ENCODE measurements at regions not wholly inside any gene's neighbourhood (a gene's known extent, or its start where the extent isn't known, plus 50 kb on each side); places are given as distances from the start of the nearest gene placed in this dataset.
"Not testable (repeated sequence)": the region's sequence is repeated elsewhere in the genome, so short reads cannot be mapped to it uniquely, and the experiment has no call there.

DNA sequence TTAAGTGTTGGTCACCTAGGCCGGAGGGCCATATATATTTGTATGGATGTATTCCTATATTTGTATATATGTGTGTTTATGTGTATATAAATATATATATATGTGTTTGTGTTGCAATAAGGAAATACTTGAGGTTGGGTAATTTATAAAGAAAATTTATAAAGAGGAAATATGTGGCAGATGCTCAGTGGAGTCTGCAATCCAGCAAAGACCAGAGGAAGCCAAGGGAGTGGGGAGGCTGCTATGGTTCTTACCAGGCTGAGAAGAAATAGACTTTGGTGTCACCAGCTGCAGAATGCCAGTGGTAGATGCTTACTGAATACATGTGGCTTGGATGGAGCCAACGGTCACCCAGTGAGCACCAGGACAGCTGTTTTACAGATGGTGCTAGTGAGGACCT is 97.4 kb upstream of the ELOVL5 start:
- no peak for DNase-seq (ENCODE audit: low read depth)

- DNase-seq (ENCODE audit: low read depth): peak; percentile 87
Observed at GRCh38 chr6:53441761-53442160, 93.0 kb upstream of the ELOVL5 start.

DNA sequence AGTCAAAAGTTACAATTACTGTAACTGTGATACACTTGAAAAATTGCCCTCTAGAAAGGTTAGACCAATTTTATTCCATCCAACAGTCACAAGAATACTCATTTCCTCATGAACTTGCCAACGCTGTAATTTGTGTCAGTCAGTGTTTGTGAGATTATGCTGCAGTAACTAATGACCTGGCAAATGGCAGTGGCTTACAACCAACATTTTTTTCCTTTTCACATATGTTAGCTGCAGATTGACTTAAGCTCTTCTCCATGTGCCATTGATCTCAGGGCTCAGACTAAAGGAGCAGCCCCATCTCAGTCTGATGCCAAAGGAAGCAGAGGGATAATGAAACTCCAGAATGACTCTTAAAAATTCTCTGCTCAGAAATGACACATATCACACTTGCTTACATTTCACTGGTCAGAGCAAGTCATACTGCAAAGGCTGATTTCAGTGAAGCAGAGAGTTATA is 92.3 kb upstream of the ELOVL5 start:
- no peak for DNase-seq (ENCODE audit: low read depth)

GRCh38 chr6:53440336-53440945 is 91.7 kb upstream of the ELOVL5 start:
- DNase-seq (ENCODE audit: low read depth): no peak

DNA sequence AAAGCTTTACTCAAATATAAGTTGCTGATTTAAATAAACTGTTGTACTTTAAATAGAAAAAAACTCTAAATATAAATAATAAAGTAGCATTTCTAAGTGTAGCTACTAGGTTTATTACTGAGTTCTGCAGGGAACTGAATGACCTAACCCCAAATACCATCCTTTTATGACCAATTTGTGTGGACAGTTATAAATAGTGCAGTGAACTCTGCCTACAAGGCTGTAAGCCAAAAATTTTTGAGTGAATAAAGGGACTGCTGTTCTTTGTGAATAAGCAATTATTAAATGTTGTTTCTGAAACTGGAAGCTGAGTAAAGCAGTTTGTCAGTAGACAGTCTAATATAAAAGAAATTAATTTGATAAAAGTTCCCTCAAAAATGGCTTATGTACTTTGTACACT is 90.8 kb upstream of the ELOVL5 start:
- peak; percentile 72 for DNase-seq (ENCODE audit: low read depth)

DNA sequence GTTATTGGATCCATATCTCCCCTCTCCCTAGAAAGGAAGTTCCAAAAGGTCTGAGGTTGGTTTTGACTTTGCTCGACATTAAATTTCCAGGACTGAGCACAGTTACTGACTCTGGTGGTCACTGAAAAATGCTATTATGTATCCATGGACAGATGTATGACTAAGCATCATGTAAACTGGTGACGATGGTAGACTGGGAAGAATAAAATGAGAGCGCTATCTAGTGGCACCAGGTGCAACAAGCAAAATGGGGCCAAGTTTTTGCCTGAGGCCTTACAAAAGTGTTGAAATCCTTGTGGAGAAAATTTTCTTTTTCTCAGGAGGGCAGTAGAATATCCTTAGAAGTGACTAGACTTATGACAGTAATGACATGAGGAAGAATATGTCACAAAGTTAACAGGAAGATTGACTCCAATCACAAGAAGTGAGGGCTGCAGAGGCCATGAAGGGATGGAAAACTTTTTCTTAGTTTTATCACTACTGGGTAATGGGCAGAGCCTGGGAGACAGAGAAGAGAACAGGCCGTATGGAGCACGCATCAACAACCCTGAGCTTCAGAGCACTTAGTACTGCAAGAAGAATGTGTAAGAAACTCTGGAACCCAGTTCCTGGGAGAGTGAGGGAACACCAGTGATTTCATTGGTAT is 88.9 kb upstream of the ELOVL5 start:
- peak; percentile 94 for DNase-seq (ENCODE audit: low read depth)

DNA sequence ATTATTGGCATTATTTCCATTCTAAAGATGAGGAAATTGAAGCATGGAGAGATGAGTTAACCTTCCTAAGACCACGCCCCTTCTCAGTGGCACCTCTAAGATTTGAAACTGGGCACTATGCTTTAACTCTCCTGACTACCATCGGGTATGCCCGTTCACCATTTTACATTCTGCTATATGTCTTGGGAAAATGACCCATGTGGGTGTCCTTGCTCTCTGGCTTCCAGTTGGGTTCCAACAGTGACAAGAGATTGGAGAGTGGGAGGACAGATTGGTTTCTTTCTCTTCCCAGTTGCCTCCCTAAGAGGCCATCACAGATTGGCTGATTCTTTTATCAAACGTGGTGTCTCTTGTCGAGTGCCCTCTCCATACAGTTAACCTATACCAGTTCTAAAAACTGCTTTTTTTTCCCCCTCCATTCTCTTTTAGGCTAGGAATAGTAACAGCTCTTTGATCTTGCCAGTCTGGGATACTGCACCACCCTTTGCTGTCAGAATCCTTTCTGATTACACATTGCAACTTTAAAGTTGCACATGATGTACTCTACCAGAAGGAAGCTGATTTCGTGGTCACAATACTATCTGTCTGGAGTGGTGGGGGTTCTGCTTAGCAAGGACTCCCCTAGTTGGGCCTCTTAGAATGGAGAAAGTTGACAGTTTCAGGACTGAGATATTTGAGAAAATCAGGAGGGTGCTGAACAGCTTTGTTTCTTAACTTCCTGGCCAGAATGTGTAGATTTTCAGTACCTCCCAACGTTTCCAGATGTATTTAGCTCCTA is 88.0 kb upstream of the ELOVL5 start:
- DNase-seq (ENCODE audit: low read depth): peak; percentile 88

DNA sequence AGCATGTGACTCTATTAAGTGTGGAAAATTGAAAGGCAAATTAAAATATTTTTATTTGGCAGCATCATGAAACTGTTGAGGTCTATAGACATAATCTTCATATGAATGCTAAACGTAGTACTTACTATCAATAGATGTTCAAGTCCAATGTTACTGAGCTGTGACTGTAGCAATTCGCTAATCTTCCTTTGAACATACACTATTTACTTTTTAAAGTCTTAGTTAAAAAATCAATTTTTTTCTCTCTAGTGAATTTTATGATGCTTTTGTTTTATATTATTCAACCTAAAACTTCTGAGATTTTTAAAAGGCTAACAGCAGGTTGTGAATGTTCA is 85.2 kb upstream of the ELOVL5 start:
- DNase-seq (ENCODE audit: low read depth): no peak

GRCh38 chr6:53433261-53433950 is 84.7 kb upstream of the ELOVL5 start:
- DNase-seq (ENCODE audit: low read depth): no peak

DNA sequence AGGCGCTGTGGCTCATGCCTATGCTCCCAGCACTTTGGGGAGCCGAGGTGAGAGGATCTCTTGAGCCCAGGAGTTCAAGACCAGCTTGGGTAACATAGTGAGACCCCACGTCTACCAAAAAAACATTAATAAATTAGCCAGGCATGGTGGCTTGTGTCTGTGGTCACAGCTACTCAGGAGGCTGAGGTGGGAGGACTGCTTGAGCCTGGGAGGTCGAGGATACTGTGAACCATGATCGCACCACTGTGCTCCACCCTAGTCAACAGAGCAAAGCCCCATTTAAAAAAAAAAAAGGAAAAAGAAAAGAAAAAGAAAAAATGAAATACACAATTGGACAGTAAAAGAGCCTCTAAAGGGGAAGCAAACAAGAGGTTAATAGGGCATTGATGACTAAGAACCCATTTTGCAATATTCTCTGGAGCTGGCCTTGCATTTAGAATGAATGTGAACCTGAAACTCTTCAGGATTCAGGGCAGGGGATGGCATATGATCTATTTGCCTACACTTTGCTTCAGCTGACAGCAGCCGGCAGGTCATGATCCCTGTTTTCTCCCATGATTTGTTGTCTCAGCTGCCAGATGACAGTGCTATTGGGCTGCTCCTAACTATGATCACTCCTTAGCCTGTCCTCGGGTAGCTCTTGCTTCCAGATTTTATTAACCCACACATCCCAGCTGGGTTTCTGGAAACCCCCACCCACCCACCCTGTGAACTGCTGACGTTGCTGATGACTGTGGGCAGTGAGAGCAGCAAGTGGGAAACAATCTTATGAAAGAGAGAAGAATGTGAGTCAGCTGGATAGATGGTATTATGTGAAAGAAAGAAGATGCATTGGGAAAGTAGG is 83.8 kb upstream of the ELOVL5 start:
- peak; percentile 99 for DNase-seq (ENCODE audit: low read depth)

DNA sequence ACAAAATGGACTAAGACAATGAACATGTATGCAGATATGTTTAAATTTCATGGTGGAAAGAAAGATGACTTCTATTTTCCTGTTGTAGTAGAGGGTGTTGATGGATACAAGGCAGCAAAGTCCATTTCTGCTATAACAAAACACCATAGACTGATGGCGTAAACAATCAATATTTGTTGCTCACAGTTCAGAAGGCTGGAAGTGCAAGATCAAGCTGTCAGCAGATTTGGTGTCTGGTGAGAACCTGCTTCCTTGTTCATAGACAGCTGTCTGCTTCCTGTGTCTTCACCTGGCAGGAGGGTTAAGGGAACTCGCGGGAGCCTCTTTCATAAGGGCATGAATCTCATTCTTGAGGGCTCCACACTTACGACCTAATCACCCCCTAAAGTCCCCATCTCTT is 83.0 kb upstream of the ELOVL5 start:
- no peak for DNase-seq (ENCODE audit: low read depth)

DNA sequence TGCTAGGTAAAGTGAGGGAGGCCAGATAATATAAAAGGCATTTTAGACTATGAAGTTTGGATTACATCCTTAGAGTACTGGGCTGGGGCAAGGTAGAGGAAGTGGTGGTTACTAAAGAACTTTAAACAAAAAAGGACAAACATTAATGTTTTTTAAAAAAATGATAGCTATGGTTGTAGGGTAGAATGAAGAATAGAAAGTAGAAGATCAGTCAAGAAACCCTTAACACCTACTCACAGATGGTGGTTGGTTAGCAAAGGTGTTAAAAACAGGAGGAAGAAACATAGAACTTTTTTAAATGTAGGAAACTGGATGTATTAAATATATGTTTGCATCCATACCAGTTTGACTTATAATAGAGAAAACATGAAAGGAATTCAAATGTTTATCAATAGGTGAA is 80.7 kb upstream of the ELOVL5 start:
- no peak for DNase-seq (ENCODE audit: low read depth)

DNA sequence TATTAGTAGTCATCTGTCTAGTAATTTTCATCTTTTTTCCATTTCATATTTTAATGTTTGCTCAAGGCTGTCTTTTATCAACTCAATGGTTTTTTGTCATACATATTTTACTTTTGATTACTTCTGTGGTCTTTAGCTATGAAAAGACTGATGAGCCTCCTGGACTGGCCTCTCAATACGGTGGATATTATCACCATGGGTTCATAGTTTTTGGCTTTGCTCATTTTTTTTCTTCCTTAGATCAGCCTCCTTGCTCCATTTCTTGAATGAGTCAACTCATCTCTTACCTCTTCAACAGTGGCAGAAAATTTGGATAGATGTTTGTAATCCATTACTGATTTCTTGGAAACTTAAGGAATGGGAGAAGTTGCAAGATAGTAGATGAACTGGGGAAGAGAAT is 80.1 kb upstream of the ELOVL5 start:
- DNase-seq (ENCODE audit: low read depth): peak; percentile 83

GRCh38 chr6:53426667-53427270 is 78.0 kb upstream of the ELOVL5 start:
- peak; percentile 71 for DNase-seq (ENCODE audit: low read depth)

DNA sequence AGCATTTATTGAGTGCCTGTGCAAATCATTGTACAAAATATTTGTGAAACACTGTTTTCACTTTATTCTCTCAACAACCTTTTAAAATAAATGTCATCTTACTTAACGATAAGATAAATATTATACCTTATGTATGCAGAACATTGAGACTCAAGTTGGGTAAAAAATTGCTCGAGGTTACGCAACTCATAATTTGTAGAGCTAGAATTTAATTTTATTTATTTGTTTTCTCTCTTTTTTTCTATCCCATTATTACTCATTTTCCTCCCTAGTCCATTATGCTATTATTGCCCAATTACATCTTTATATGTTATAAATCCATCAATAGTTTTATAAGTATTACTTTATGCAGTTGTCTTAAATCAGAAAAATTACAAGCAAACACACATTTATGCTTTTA is 77.4 kb upstream of the ELOVL5 start:
- no peak for DNase-seq (ENCODE audit: low read depth)

DNA sequence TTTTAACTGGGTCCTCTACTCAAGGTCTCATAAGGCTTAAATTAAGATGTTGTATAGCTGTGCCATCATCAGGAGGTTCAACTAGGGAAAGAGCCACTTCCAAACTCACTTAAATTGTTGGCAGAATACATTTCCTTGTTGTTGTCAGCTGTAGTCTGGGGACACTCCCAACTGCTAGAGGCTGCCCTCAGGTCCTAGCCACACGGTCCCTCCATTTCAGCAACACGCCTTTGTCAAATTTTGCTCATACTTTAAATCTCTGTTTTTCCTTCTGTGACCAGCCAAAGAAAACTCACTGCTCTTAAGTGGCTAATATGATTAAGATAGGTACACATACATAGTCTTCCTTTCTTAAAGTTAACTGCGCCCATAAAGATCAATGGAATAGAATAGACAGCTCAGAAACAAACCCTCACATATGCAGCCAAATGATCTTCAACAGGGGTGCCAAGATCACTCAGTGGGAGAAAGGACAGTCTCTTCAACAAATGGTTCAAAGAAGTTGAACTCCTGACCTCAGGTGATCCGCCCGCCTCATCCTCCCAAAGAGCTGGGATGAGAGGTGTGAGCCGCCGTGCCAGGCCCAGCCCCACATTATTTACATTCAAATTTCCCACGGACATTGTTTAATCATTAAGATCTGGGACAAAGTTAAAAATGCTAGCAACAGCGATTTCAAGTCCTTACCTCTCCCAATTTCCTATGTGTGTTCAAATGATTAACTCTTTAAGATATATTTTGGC is 76.4 kb upstream of the ELOVL5 start:
- DNase-seq (ENCODE audit: low read depth): no peak

DNA sequence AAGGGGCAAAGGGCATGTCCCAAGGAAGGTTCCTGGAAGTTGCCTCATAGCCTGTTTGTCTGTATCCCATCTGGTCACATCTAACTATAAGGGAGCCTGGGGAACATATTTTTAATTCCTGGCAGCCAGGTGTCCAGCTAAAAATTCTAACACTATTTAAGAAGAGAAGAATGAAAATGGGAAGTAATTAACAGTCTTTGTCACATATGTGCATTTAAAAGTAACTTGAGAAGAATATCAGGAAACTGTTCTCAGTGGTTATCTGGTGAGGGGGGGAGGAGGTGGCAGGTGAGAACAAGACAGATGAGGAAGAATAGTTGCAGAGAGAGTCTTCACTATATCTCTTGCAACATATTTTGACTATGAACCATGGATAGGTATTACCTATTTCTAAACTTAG is 75.5 kb upstream of the ELOVL5 start:
- DNase-seq (ENCODE audit: low read depth): no peak

DNA sequence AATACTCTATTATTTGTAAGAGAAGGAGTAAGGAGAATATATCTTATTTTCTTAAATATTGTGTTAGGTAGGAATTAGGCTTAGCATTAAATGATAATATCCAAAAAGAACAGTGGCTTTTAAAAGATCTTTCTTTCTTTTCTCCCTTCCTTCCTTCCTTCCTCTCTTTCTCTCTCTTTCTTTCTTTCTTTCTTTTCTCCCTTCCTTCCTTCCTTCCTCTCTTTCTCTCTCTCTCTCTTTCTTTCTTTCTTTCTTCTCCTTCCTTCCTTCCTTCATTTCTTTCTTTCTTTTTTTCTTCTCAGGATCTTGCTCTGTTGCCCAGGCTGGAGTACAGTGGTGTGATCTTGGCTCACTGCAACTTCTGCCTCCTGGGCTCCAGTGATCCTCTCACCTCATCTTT is 74.8 kb upstream of the ELOVL5 start:
- not testable (repeated sequence) for DNase-seq (ENCODE audit: low read depth)

GRCh38 chr6:53419026-53419425 is 70.3 kb upstream of the ELOVL5 start:
- no peak for DNase-seq (ENCODE audit: low read depth)

GRCh38 chr6:53418288-53418687 is 69.5 kb upstream of the ELOVL5 start:
- peak; percentile 52 for DNase-seq (ENCODE audit: low read depth)

- DNase-seq (ENCODE audit: low read depth): no peak
Observed at GRCh38 chr6:53417141-53417540, 68.4 kb upstream of the ELOVL5 start.
